OCI-LY7 (cell line): ENCODE measurements at regions not wholly inside any gene's neighbourhood (a gene's known extent, or its start where the extent isn't known, plus 50 kb on each side); places are given as distances from the start of the nearest gene placed in this dataset.

Experiments used
- BruUV-seq: library from RNA; stranded (reverse); fragments of 400-500 nt; replicated peaks from 2 replicates; lab custom pipeline; 2021; lab: Mats Ljungman, UMichigan
- CTCF ChIA-PET: fragments of 300-600 bp; sonication (Branson Sonifier 250); formaldehyde crosslinking; loops from one replicate; lab custom pipeline; 2022; ENCODE audit warnings: antibody characterized with exemption; ENCODE audit not compliant: unreplicated experiment; lab: Charles Lee
- POLR2A ChIA-PET: fragments of 300-600 bp; sonication (Branson Sonifier 250); formaldehyde crosslinking; loops from one replicate; lab custom pipeline; 2022; ENCODE audit warnings: antibody characterized with exemption; lab: Charles Lee
- DNase-seq: peaks from one replicate; pipeline ENCODE4 v3.0.0-alpha.2; 2015; ENCODE audit warnings: low spot score
- H2AFZ ChIP-seq: fragments of 200-600 bp; sonication (generic), shearing (Covaris generic); 2 replicates; pipeline ENCODE4 v1.6.1; 2014; ENCODE audit warnings: mild to moderate bottlenecking, antibody characterized with exemption, low read length, moderate library complexity
- H3K27ac ChIP-seq: fragments of 200-600 bp; sonication (generic); 2 replicates; pipeline ENCODE4 v1.5.1; 2014; ENCODE audit warnings: mixed run types, low read depth, mild to moderate bottlenecking, moderate library complexity, low read length, inconsistent platforms; ENCODE audit not compliant: poor library complexity, severe bottlenecking
- H3K36me3 ChIP-seq: fragments of 200-600 bp; sonication (generic); 2 replicates; pipeline ENCODE4 v1.6.1; 2014; ENCODE audit warnings: mild to moderate bottlenecking, antibody characterized with exemption, low read length, moderate library complexity, mixed read lengths; ENCODE audit not compliant: insufficient read depth
- H3K4me1 ChIP-seq: fragments of 200-600 bp; sonication (generic); 2 replicates; pipeline ENCODE4 v1.5.1; 2014; ENCODE audit warnings: mild to moderate bottlenecking, low read length; ENCODE audit not compliant: insufficient read depth, poor library complexity, severe bottlenecking
- H3K4me2 ChIP-seq: fragments of 200-600 bp; sonication (generic); 2 replicates; pipeline ENCODE4 v1.6.1; 2014; ENCODE audit warnings: mild to moderate bottlenecking, low read length
- H3K4me3 ChIP-seq: fragments of 200-600 bp; sonication (generic); 2 replicates; pipeline ENCODE4 v1.5.1; 2014; ENCODE audit warnings: mild to moderate bottlenecking, low read depth, low read length; ENCODE audit not compliant: poor library complexity, severe bottlenecking
- H3K79me2 ChIP-seq: fragments of 200-600 bp; sonication (generic); 2 replicates; pipeline ENCODE4 v1.6.1; 2016; ENCODE audit warnings: low read depth, mild to moderate bottlenecking, low read length, moderate library complexity, mixed read lengths; ENCODE audit not compliant: insufficient read depth
- H3K9me2 ChIP-seq: fragments of 200-600 bp; sonication (generic); 2 replicates; pipeline ENCODE4 v1.6.1; 2016; ENCODE audit warnings: mild to moderate bottlenecking, low read length, mixed read lengths; ENCODE audit not compliant: insufficient read depth
- H3K9me3 ChIP-seq: fragments of 200-600 bp; sonication (generic); 2 replicates; pipeline ENCODE4 v1.6.1; 2014; ENCODE audit warnings: mild to moderate bottlenecking, mixed run types, low read length, mixed read lengths
- H4K20me1 ChIP-seq: fragments of 200-600 bp; sonication (generic); 2 replicates; pipeline ENCODE4 v1.6.1; 2014; ENCODE audit warnings: mild to moderate bottlenecking, antibody characterized with exemption, low read length, moderate library complexity, mixed read lengths; ENCODE audit not compliant: insufficient read depth
- EZH2phosphoT487 ChIP-seq: fragments of 200-600 bp; sonication (generic); IDR thresholded peaks from 2 replicates; pipeline ENCODE4 v1.6.1; 2018; ENCODE audit warnings: low read depth, borderline replicate concordance, mild to moderate bottlenecking, mixed run types, antibody characterized with exemption, low read length, moderate library complexity, mixed read lengths
- intact Hi-C: fragments of 100-400 bp; cut with micrococcal nuclease; formaldehyde crosslinking; loops from one replicate; pipeline ENCODE4 v1.10.0; 2022; ENCODE audit not compliant: unreplicated experiment
- TF ChIP-seq, protein P1 (sequence below): fragments of 200-600 bp; sonication (generic); conservative IDR thresholded peaks from 2 replicates; pipeline ENCODE4 v1.5.1; 2014; ENCODE audit warnings: mild to moderate bottlenecking, antibody characterized with exemption, low read length, moderate library complexity, mixed read lengths

GRCh38 chr10:9757176-9757575 is 1260.5 kb upstream of the CELF2 start:
- no peaks in the 10 kb centered on the region for H3K9me2 ChIP-seq
- H2AFZ ChIP-seq, result no peak overlapping the region
- H3K36me3 ChIP-seq, result no peaks in the 10 kb centered on the region
- H3K79me2 ChIP-seq, result no peaks in the 10 kb centered on the region
- H3K4me2 ChIP-seq, result no peak overlapping the region
- POLR2A ChIA-PET, result interaction anchor here (1.0 to 1.6 kb wide), 2 partner anchors 9 to 14 kb away, joined by 3 to 5 read pairs; no protein-coding TSS in a partner anchor
- no peaks in the 10 kb centered on the region for H4K20me1 ChIP-seq
- H3K4me3 ChIP-seq, result no peak overlapping the region
- CTCF ChIA-PET, result interaction anchor here (0.6 kb wide), 1 partner anchor 52 kb away, joined by 3 read pairs; no protein-coding TSS in a partner anchor
- H3K4me1 ChIP-seq, result no peaks in the 10 kb centered on the region
- no peaks in the 10 kb centered on the region for H3K9me3 ChIP-seq
- BruUV-seq, result no TSS peak
- no peak overlapping the region for H3K27ac ChIP-seq
- TF ChIP-seq, protein P1, sequence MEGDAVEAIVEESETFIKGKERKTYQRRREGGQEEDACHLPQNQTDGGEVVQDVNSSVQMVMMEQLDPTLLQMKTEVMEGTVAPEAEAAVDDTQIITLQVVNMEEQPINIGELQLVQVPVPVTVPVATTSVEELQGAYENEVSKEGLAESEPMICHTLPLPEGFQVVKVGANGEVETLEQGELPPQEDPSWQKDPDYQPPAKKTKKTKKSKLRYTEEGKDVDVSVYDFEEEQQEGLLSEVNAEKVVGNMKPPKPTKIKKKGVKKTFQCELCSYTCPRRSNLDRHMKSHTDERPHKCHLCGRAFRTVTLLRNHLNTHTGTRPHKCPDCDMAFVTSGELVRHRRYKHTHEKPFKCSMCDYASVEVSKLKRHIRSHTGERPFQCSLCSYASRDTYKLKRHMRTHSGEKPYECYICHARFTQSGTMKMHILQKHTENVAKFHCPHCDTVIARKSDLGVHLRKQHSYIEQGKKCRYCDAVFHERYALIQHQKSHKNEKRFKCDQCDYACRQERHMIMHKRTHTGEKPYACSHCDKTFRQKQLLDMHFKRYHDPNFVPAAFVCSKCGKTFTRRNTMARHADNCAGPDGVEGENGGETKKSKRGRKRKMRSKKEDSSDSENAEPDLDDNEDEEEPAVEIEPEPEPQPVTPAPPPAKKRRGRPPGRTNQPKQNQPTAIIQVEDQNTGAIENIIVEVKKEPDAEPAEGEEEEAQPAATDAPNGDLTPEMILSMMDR, result no peak
- no peak for TF ChIP-seq EZH2phosphoT487
- DNase-seq, result no peak
- intact Hi-C loops, result no loop called here

- TF ChIP-seq EZH2phosphoT487, result no peak
- TF ChIP-seq, protein P1, result no peak
- H3K9me3 ChIP-seq, result no peaks in the 10 kb centered on the region
These were observed 1258.1 kb upstream of the CELF2 start for GRCh38 chr10:9759596-9759995.

GRCh38 chr10:9762966-9763656 is 1254.6 kb upstream of the CELF2 start:
- Histone ChIP-seq H2AFZ (no peak overlapping the region), H3K4me2 (no peak overlapping the region), H3K4me3 (no peak overlapping the region), H3K27ac (no peak overlapping the region), H3K79me2 (no peaks in the 10 kb centered on the region), H3K36me3 (no peaks in the 10 kb centered on the region), H3K4me1 (no peaks in the 10 kb centered on the region), H3K9me2 (no peaks in the 10 kb centered on the region), H3K9me3 (no peaks in the 10 kb centered on the region), H4K20me1 (no peaks in the 10 kb centered on the region)
- intact Hi-C loops, result no loop called here
- ChIA-PET CTCF (no interaction called here), POLR2A (interaction anchor here (0.7 kb wide), 1 partner anchor 10 kb away, joined by 3 read pairs; no protein-coding TSS in a partner anchor)
- no peak for DNase-seq
- BruUV-seq, result no TSS peak
- TF ChIP-seq EZH2phosphoT487, result no peak
- TF ChIP-seq, protein P1, result no peak

More at GRCh38 chr10:9759596-9759995, 1258.1 kb upstream of the CELF2 start:
- no peak for DNase-seq
- H4K20me1 ChIP-seq, result no peaks in the 10 kb centered on the region
- no peaks in the 10 kb centered on the region for H3K79me2 ChIP-seq
- ChIA-PET CTCF (no interaction called here), POLR2A (interaction anchor here (0.6 kb wide), 1 partner anchor 976 kb away, joined by 3 read pairs; no protein-coding TSS in a partner anchor)
- intact Hi-C loops, result no loop called here
- H3K27ac ChIP-seq, result no peak overlapping the region
- BruUV-seq, result no TSS peak
- no peaks in the 10 kb centered on the region for H3K4me1 ChIP-seq
- no peak overlapping the region for H2AFZ ChIP-seq
- no peak overlapping the region for H3K4me2 ChIP-seq
- H3K9me2 ChIP-seq, result no peaks in the 10 kb centered on the region
- H3K36me3 ChIP-seq, result no peaks in the 10 kb centered on the region
- no peak overlapping the region for H3K4me3 ChIP-seq
